IMR-90 (cell line): ENCODE measurements at regions not wholly inside any gene's neighbourhood (a gene's known extent, or its start where the extent isn't known, plus 50 kb on each side); places are given as distances from the start of the nearest gene placed in this dataset.

Experiments
- ATAC-seq: fragments of 200-7000 bp; cut with Tn5 transposase; 2 replicates; pipeline ENCODE4 v1.9.1; 2020; ENCODE audit warnings: low read depth, mild to moderate bottlenecking, moderate library complexity
- BruUV-seq: library from RNA; stranded (reverse); fragments of 400-500 nt; replicated peaks from 2 replicates; lab custom pipeline; 2021; lab: Mats Ljungman, UMichigan
- CTCF ChIA-PET: fragments of 300-600 bp; formaldehyde crosslinking; extraction: SDS; loops from one replicate; lab custom pipeline; 2021; ENCODE audit warnings: antibody characterized with exemption; lab: Yijun Ruan, JAX
- POLR2A ChIA-PET: fragments of 300-600 bp; sonication (Branson Sonifier 250); formaldehyde crosslinking; loops from one replicate; lab custom pipeline; 2022; ENCODE audit warnings: antibody characterized with exemption; ENCODE audit not compliant: unreplicated experiment; lab: Charles Lee
- DNase-seq: peaks from one replicate; pipeline ENCODE4 v3.0.0; 2013
- H2AFZ ChIP-seq: replicated peaks from 2 replicates; pipeline ENCODE3; 2013; ENCODE audit warnings: low read length, mild to moderate bottlenecking; ENCODE audit not compliant: poor library complexity
- H2AK5ac ChIP-seq: 2 replicates; pipeline ENCODE4 v1.6.1; 2013; ENCODE audit warnings: low read depth, low read length, inconsistent platforms
- H2AK9ac ChIP-seq: replicated peaks from 2 replicates; pipeline ENCODE3; 2013; ENCODE audit warnings: mild to moderate bottlenecking, low read depth, low read length, moderate library complexity; ENCODE audit not compliant: poor library complexity
- H2BK120ac ChIP-seq: 2 replicates; pipeline ENCODE4 v1.6.1; 2013; ENCODE audit warnings: low read depth, low read length, inconsistent platforms
- H2BK15ac ChIP-seq: 3 replicates; pipeline ENCODE4 v1.6.1; 2013; ENCODE audit warnings: low read depth, low read length, inconsistent platforms
- H2BK20ac ChIP-seq: 2 replicates; pipeline ENCODE4 v1.6.1; 2013; ENCODE audit warnings: low read depth, mild to moderate bottlenecking, inconsistent platforms, low read length, moderate library complexity
- H2BK5ac ChIP-seq: 2 replicates; pipeline ENCODE4 v1.6.1; 2013; ENCODE audit warnings: mild to moderate bottlenecking, low read depth, low read length, inconsistent platforms; ENCODE audit not compliant: poor library complexity, severe bottlenecking
- H3K14ac ChIP-seq: replicated peaks from 2 replicates; pipeline ENCODE4 v1.6.1; 2013; ENCODE audit warnings: low read depth, low read length, inconsistent platforms
- H3K18ac ChIP-seq: 2 replicates; pipeline ENCODE4 v1.6.1; 2013; ENCODE audit warnings: low read depth, low read length, control low read depth
- H3K23ac ChIP-seq: 2 replicates; pipeline ENCODE4 v1.6.1; 2013; ENCODE audit warnings: low read depth, low read length, inconsistent platforms
- H3K27ac ChIP-seq: 2 replicates; pipeline ENCODE4 v1.5.1; 2013; ENCODE audit warnings: mild to moderate bottlenecking, control low read depth, low read length; ENCODE audit not compliant: insufficient read depth
- H3K27me3 ChIP-seq: 2 replicates; pipeline ENCODE4 v1.6.1; 2013; ENCODE audit warnings: low read length; ENCODE audit not compliant: control insufficient read depth, insufficient read depth
- H3K36me3 ChIP-seq: 2 replicates; pipeline ENCODE4 v1.6.1; 2013; ENCODE audit warnings: low read length, mixed read lengths; ENCODE audit not compliant: control insufficient read depth, insufficient read depth
- H3K4ac ChIP-seq: 2 replicates; pipeline ENCODE4 v1.6.1; 2013; ENCODE audit warnings: low read depth, low read length, inconsistent platforms
- H3K4me1 ChIP-seq: 2 replicates; pipeline ENCODE4 v1.6.1; 2013; ENCODE audit warnings: low read length, mixed read lengths; ENCODE audit not compliant: control insufficient read depth, insufficient read depth
- H3K4me2 ChIP-seq: 2 replicates; pipeline ENCODE4 v1.6.1; 2013; ENCODE audit warnings: low read depth, mild to moderate bottlenecking, control low read depth, low read length, moderate library complexity
- H3K4me3 ChIP-seq: 2 replicates; pipeline ENCODE4 v1.5.1; 2013; ENCODE audit warnings: low read depth, mild to moderate bottlenecking, control low read depth, low read length, moderate library complexity; ENCODE audit not compliant: insufficient read depth
- H3K56ac ChIP-seq: 2 replicates; pipeline ENCODE4 v1.6.1; 2013; ENCODE audit warnings: low read length, inconsistent platforms; ENCODE audit not compliant: insufficient read depth; ENCODE audit errors: extremely low read depth
- H3K79me1 ChIP-seq, 2 experiments: 2 replicates each; pipeline ENCODE4 v1.6.1; 2013; ENCODE audit warnings: low read length in 2 of 2, inconsistent platforms in 1 of 2, low read depth in 1 of 2
- H3K9ac ChIP-seq: 2 replicates; pipeline ENCODE4 v1.6.1; 2013; ENCODE audit warnings: low read depth, low read length, control low read depth
- H3K9me1 ChIP-seq: 2 replicates; pipeline ENCODE4 v1.6.1; 2013; ENCODE audit warnings: low read length, inconsistent platforms; ENCODE audit not compliant: insufficient read depth
- H3K9me3 ChIP-seq: 2 replicates; pipeline ENCODE4 v1.6.1; 2013; ENCODE audit warnings: low read length; ENCODE audit not compliant: control insufficient read depth, insufficient read depth
- H4K20me1 ChIP-seq: 2 replicates; pipeline ENCODE4 v1.6.1; 2013; ENCODE audit warnings: low read length, inconsistent platforms; ENCODE audit not compliant: insufficient read depth
- H4K5ac ChIP-seq: 2 replicates; pipeline ENCODE4 v1.6.1; 2013; ENCODE audit warnings: mild to moderate bottlenecking, low read depth, low read length, control low read depth
- H4K8ac ChIP-seq, 2 experiments: 2 replicates each; pipeline ENCODE4 v1.6.1; 2013; ENCODE audit warnings: low read depth in 2 of 2, low read length in 2 of 2, control low read depth in 1 of 2, inconsistent platforms in 1 of 2
- H4K91ac ChIP-seq: 2 replicates; pipeline ENCODE4 v1.6.1; 2013; ENCODE audit warnings: low read depth, low read length, inconsistent platforms; ENCODE audit not compliant: insufficient read depth
- BHLHE40 ChIP-seq: fragments of 150-350 bp; IDR thresholded peaks from 2 replicates; pipeline ENCODE4 v1.6.1; 2016; ENCODE audit warnings: mild to moderate bottlenecking, low read depth, low read length
- CEBPB ChIP-seq: IDR thresholded peaks from 2 replicates; pipeline ENCODE4 v1.6.1; 2012; ENCODE audit warnings: low read depth, low read length, improper control_type of control experiment
- CHD1 ChIP-seq: IDR thresholded peaks from 2 replicates; pipeline ENCODE4 v1.6.1; 2012; ENCODE audit warnings: low read depth, low read length, improper control_type of control experiment
- ELK1 ChIP-seq: fragments of 150-350 bp; IDR thresholded peaks from 2 replicates; pipeline ENCODE4 v1.6.1; 2016; ENCODE audit warnings: low read depth, mild to moderate bottlenecking, low read length, moderate library complexity, borderline replicate concordance
- FOS ChIP-seq: fragments of 150-350 bp; IDR thresholded peaks from 2 replicates; pipeline ENCODE4 v1.6.1; 2016; ENCODE audit warnings: low read depth, low read length
- MAFK ChIP-seq: IDR thresholded peaks from 2 replicates; pipeline ENCODE4 v1.6.1; 2012; ENCODE audit warnings: low read depth, low read length, improper control_type of control experiment
- MXI1 ChIP-seq: IDR thresholded peaks from 2 replicates; pipeline ENCODE4 v1.6.1; 2012; ENCODE audit warnings: low read depth, mild to moderate bottlenecking, low read length, moderate library complexity, borderline replicate concordance
- POLR2A ChIP-seq: IDR thresholded peaks from 2 replicates; pipeline ENCODE4 v1.6.1; 2012; ENCODE audit warnings: mild to moderate bottlenecking, low read depth, low read length
- RAD21 ChIP-seq: IDR thresholded peaks from 2 replicates; pipeline ENCODE4 v1.6.1; 2012; ENCODE audit warnings: low read length, improper control_type of control experiment
- RCOR1 ChIP-seq: IDR thresholded peaks from 2 replicates; pipeline ENCODE4 v1.6.1; 2012; ENCODE audit warnings: mild to moderate bottlenecking, low read length, improper control_type of control experiment; ENCODE audit not compliant: insufficient replicate concordance
- SMC3 ChIP-seq: fragments of 150-350 bp; IDR thresholded peaks from 2 replicates; pipeline ENCODE4 v1.6.1; 2016; ENCODE audit warnings: low read depth, mild to moderate bottlenecking, antibody characterized with exemption, low read length, moderate library complexity
- USF2 ChIP-seq: fragments of 150-350 bp; IDR thresholded peaks from 2 replicates; pipeline ENCODE4 v1.6.1; 2017; ENCODE audit warnings: mild to moderate bottlenecking, antibody characterized with exemption, low read length, low read depth
- WGBS, 2 experiments: methylation state at CpG; one replicate each; pipeline versions ENCODE4 v1.1.5 to v1.1.7; 2013; ENCODE audit warnings: missing lambda C conversion rate in 2 of 2; ENCODE audit not compliant: insufficient read length in 1 of 2; ENCODE audit errors: extremely low coverage in 2 of 2; 5-methylcytosine and 5-hydroxymethylcytosine counted together
- dilution Hi-C: fragments of 300-500 bp; cut with HindIII; formaldehyde crosslinking; loops from one replicate; pipeline ENCODE4 v1.14.3; 2018; ENCODE audit warnings: low sequenced_read_pairs; ENCODE audit not compliant: unreplicated experiment
- in situ Hi-C: fragments of 300-500 bp; cut with MboI; formaldehyde crosslinking; loops from 3 replicates; pipeline ENCODE4 v1.14.3; 2019; ENCODE audit warnings: low sequenced_read_pairs, inconsistent platforms, mixed read lengths
- intact Hi-C: fragments of 100-400 bp; cut with micrococcal nuclease; formaldehyde crosslinking; loops from 2 replicates; pipeline ENCODE4 v1.10.0; 2022
- TF ChIP-seq, protein P1 (sequence below): conservative IDR thresholded peaks from 2 replicates; pipeline ENCODE4 v1.5.1; 2012; ENCODE audit warnings: mild to moderate bottlenecking, low read depth, low read length, improper control_type of control experiment

DNA sequence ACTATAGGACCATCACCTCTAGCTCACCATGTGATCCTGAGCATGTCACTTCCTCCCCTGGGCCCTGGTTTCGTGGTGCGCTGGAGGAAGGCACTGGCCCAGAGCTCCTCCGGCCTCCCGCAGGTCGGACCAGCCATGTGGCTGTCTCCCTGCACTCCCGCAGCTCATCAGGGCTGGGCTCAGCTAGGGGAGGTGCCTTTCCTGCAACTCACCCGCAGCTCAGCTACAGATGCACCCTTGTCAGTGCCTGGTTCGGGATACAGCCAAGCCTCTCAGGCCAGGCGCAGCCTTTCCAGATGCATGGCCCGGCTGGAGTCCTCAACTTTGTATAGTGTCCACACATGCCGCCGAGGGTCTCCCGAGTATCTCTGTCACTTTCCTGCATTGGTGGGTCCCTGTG, 138.2 kb upstream of the VSTM2B start:
- no peak overlapping the region for H2BK20ac ChIP-seq
- WGBS, 2 experiments: 56% methylated on average over 3 of the region's 13 CpGs; no CpG with 5 or more reads in 1 of the 2 experiments
- H3K4me1 ChIP-seq: no peaks in the 10 kb centered on the region
- H4K91ac ChIP-seq: no peak overlapping the region
- H3K18ac ChIP-seq: no peak overlapping the region
- no peak overlapping the region for H3K23ac ChIP-seq
- peaks cover 21% of the 10 kb centered on the region; the same call in 1 of the 2 replicates for H3K9me3 ChIP-seq
- H3K9me1 ChIP-seq: no peaks in the 10 kb centered on the region
- H4K8ac ChIP-seq: no peak overlapping the region
- H3K79me1 ChIP-seq: no peaks in the 10 kb centered on the region
- H3K9ac ChIP-seq: no peak overlapping the region
- ChIA-PET POLR2A (no interaction called here), CTCF (no interaction called here)
- no peak for DNase-seq
- no peaks in the 10 kb centered on the region for H4K20me1 ChIP-seq
- H2AK9ac ChIP-seq: no peak overlapping the region
- no peak overlapping the region for H2BK5ac ChIP-seq
- no peak overlapping the region for H2BK15ac ChIP-seq
- ATAC-seq: no peak
- no peak overlapping the region for H3K4ac ChIP-seq
- H3K27me3 ChIP-seq: no peaks in the 10 kb centered on the region
- BruUV-seq: no TSS peak
- dilution Hi-C loops: no loop called here
- TF ChIP-seq POLR2A (no peak), FOS (no peak), ELK1 (no peak), BHLHE40 (no peak), CEBPB (no peak), RAD21 (no peak), MAFK (no peak), SMC3 (no peak), MXI1 (no peak), CHD1 (no peak), RCOR1 (no peak), USF2 (no peak)
- TF ChIP-seq, protein P1, sequence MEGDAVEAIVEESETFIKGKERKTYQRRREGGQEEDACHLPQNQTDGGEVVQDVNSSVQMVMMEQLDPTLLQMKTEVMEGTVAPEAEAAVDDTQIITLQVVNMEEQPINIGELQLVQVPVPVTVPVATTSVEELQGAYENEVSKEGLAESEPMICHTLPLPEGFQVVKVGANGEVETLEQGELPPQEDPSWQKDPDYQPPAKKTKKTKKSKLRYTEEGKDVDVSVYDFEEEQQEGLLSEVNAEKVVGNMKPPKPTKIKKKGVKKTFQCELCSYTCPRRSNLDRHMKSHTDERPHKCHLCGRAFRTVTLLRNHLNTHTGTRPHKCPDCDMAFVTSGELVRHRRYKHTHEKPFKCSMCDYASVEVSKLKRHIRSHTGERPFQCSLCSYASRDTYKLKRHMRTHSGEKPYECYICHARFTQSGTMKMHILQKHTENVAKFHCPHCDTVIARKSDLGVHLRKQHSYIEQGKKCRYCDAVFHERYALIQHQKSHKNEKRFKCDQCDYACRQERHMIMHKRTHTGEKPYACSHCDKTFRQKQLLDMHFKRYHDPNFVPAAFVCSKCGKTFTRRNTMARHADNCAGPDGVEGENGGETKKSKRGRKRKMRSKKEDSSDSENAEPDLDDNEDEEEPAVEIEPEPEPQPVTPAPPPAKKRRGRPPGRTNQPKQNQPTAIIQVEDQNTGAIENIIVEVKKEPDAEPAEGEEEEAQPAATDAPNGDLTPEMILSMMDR: no peak
- no peak overlapping the region for H2AFZ ChIP-seq
- H3K56ac ChIP-seq: no peak overlapping the region
- no peak overlapping the region for H3K27ac ChIP-seq
- no peak overlapping the region for H3K14ac ChIP-seq
- no peak overlapping the region for H3K4me2 ChIP-seq
- H4K5ac ChIP-seq: no peak overlapping the region
- H2BK120ac ChIP-seq: no peak overlapping the region
- in situ Hi-C loops: no loop called here
- intact Hi-C loops: no loop called here
- H2AK5ac ChIP-seq: no peak overlapping the region
- no peaks in the 10 kb centered on the region for H3K36me3 ChIP-seq
- H3K4me3 ChIP-seq: no peak overlapping the region
